Effector CD8-positive, alpha-beta T cell (primary cell): ENCODE measurements at regions not wholly inside any gene's neighbourhood (a gene's known extent, or its start where the extent isn't known, plus 50 kb on each side); places are given as distances from the start of the nearest gene placed in this dataset.

Experiments
- DNase-seq: peaks from one replicate; lab custom pipeline; 2025; lab: John Stamatoyannopoulos, UW

DNA sequence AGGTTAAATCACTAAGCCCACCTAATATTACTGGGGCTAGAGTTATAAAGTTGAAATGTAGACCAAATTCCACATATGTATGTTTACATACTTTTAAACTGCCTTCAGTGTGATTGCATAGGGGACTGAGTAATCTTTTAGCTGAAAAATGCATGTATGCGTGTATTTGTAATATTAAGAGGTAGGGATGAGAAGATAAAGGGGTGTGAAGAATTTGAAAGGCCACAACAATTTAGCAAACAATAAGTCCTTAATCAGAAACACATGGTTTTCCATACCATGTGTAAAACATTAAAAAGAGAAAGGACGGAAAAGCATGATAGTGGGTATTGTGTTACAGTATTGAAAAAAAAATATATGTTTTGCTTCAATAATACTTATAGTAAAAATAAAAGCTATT lies 919.9 kb upstream of the FLRT2 start:
- no peak for DNase-seq

DNA sequence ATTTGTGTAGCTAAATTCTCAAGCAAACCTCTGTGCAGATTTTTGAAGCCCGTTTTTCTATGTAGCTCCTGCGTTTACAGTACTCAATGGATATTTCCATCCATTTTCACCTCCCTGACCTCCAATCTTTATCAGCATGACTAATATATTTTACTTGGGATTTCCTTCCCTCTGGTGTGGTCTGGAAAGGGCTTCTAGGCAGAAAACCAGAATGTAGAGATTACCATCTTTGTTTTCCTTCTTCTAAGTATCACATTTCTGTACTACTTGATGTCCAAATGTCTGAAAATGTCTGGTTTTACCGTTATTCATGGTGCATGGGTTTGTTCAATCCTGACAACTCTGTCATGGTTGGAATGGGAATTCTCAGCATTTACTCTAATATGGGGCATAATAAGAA lies 907.6 kb upstream of the FLRT2 start:
- DNase-seq: no peak

DNA sequence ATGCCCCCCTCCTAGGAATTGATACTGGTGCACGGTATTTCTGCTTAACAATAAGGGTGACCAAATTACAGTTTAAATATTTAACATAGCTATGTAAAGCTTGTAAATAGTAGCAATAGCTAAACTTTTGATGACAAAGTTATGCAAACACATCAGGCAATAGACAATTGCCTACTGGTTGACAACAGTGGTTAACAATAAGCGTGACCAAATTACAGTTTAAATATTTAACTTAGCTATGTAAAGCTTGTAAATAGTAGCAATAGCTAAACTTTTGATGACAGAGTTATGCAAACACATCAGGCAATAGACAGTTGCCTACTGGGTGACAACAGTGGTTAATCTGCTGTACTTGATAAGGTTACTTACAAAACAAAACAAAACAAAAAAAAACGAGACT lies 886.5 kb upstream of the FLRT2 start:
- no peak for DNase-seq

DNA sequence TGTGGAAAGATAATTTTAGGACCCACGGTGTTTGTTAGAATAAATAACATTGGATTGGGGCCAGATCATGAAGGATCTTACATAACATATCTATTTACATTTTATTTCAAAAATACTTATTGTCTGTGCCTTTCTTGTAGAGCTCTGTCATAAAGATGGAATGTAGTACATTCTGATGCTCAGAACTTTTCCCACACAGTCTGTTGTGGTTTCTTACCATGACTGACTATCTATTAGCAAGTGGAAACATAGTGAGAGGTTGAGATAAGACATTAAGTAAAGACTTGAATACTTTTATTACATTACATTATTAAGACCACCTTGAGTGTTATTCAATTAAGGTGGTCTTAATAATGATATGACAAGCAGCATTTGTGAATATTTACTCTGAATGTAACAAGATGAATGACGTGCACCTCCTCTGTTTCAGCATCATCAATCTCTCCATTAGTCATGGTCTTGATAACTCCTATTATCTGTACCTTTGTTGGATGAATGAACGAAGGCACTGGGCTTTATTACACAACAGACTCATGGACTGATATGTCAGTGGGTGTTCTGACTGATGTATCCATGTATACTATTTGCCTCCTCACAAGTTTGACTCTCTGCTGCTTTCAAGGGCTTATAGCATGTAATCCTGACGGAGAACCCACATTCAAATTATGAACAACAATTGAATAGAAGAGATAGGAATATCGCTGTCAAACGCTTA lies 883.0 kb upstream of the FLRT2 start:
- DNase-seq: no peak

DNA sequence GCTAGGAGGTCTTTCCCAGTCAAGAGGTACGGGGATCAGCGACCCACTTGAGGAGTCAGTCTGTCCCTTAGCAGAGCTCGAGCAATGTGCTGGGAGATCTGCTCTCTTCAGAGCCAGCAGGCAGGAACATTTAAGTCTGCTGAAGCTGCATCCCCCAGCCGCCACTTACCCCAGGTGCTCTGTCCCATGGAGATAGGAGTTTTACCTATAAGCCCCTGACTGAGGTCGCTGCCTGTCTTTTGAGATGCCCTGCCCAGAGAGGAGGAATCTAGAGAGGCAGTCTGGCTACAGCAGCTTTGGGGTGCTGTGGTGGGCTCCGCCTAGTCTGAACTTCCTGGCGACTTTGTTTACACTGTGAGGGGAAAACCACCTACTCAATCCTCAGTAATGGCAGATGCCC lies 874.9 kb upstream of the FLRT2 start:
- no peak for DNase-seq

DNA sequence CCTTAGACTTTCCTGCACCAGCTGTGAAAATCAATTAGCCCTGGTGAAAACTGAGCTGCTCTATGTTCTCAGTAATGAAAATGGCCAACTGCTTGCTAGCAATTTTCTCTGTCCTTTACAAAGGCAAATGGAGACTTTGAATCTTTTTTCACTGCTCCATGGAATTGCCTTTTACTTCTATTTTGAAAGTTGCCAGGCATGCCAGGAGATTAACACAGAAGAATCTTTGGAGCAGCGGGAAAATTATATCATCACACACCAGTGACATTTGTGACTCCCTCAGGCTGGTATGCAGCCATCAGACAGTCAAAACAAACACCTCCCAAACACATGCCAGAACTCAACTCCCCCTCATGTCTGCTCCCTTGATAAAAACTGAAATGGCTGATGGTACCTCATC lies 872.0 kb upstream of the FLRT2 start:
- DNase-seq: no peak

DNA sequence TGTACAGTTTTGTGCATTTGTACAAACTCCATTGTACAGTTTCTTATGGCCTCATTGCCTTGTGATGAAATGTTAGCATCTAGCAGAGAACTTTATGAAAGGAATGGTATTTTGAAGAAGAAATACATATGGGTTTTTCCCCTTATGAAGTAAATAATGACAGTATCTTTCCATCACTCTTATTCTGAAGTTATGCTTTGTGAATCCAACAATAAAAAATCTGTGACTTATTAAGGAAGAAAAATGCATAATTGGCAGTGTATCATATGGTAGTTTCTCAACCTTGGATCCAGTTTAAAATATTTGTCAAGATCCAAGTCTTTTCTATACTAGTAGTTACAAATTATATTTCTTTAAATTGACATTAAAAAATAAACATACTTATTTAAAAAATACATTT lies 859.1 kb upstream of the FLRT2 start:
- no peak for DNase-seq

DNA sequence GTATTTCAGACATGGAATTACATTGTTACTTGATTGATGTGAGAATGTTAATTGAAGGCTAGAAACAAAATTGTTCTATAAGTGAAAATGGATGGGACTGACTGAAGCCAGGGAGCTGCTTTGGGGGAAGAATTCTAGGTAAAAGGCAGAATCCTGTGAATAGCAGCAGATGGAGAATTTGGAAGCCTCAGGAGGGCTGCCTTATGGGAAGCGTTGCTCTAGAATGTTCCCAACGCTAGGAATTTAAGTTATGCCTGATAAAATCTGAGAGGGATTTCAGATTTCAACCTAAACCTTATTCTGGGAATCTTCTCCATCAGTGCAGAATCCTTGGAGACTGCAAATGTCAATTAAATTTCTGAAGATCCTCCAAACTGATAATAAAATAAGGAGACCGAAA lies 858.2 kb upstream of the FLRT2 start:
- DNase-seq: no peak

DNA sequence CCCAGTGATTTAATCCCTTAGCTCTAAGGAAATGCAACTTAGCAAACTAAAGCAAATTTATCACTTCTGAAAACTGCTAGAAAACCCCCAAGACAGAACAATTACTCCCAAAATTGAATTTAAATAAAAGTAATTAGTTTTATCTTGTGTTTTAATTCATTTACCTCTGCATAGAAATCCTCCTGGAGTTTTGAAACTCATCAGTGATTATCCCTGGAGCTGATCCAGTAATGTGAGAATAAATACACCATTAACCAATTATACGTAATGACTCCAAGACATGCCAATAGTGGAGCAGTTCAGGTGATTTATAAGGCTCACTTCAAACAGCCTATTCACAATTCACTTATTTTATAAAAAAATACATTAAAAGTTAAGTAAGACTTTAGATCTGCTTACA lies 855.3 kb upstream of the FLRT2 start:
- no peak for DNase-seq

DNA sequence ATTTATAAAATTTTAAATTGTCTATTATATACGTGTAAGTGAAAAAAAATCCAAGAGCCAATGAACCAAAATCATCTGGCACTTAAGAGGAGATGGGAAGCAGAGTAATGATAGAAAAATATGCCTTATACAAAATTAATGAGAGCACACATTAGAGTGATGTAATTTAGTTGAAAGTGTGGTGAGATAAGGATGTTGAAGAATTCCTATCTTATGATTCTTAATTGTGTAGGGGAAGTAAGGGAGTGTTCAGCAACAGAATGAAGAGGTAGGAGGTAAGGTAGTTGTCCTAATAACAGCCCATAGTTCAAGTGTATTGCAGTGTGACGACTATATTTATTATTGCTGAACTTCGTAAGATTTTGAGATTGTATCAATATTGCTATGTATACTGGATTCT lies 843.4 kb upstream of the FLRT2 start:
- DNase-seq: no peak

DNA sequence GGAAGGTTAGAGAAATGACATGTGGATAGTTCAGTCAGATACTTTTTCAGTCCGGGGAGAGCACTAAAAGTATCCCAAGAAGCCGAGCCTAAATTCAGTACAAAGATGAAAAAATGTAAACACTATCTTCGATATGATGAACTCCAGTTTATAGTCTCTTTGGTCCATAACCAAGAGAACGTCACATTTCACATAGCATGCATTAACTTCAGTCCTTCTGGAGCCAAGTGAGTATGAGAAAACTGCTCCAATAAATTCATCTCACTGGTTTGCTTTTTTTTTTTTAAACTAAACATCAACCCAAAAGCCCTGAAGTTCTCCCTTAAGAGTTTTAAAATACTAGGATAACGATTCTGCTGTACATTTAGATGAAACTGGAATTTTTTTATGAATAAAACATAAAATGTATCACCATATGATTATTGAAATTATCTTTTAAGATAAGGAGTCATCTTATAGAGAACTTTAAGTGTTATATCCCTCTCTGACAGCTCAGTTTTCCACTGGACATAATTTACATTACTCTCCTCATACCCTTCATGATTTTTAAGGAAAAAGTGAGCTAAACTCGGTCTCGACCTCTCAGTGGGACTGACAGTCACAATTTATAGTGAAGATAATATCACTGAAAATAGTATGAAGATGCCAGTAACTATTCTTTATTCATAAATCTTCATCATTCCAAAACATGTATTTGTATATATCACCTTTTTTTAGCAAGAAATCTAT lies 841.5 kb upstream of the FLRT2 start:
- DNase-seq: no peak

DNA sequence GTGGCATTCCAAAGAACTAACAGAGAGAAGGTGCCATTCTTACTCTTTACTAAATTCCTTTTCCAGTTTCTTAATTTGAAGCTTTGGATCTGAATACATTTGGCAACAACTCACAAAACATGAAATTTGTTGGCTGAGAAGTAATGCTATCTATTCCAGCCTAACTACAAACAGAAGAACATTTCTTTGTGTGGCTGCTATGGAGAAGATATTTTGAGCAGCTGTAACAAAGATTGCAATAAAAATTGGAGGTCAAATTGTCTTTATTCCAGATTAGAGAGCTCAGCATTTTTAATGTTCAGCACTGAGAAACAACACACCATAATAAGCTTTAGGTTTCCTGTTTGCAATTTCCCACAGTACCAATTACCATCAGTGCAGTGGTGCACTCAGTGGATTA lies 835.8 kb upstream of the FLRT2 start:
- DNase-seq: no peak

DNA sequence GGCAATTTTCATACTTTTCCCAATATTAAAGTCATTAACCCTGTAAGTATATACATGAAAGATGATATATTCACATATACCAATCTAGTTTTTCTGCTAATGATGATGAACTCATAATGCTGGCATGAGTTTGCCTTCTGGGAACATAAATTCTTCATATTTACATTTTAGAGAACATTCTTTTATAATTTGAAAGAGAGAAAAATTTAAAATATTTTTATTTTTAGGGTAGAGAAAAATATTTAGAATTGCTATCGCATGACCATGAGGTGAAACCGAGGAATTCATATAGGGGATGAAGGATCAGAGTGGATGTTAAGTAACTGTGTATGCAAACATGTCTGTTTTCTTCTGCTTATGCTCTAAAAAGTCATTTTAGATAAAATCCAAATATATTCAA lies 825.3 kb upstream of the FLRT2 start:
- DNase-seq: no peak

DNA sequence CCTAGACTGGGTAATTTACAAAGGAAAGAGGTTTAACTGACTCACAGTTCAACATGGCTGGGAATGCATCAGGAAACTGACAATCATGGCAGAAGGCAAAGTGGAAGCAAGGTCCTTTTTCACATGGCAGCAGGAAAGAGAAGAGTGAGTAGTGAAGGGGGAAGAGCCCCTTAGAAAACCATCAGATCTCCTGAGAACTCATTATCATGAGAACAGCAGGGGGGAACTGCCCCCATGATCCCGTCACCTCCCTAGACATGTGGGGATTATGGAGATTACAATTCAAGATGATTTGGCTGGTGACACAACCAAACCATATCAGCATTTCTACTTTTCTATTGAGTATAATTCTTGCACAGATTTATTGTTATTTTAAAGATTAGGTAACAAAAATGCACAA lies 822.1 kb upstream of the FLRT2 start:
- no peak for DNase-seq

DNA sequence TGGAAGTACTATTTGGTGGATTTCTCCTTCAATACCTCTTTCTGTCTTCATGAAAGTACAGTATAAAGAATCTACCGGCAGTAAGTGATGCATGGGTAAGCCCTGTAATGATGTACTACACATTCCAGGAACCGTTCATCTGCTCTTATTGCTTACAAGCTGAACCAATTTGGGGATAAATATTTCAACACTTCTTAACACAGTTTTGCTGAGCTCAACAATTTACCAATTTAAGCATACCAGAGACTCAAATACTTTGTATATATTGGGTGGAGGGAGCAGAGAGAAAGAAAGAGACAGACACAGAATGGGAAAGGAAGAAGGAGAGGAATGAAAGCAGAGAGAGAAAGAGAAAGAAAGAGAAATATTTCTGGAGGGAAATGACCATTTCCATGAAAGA lies 821.1 kb upstream of the FLRT2 start:
- DNase-seq: no peak

DNA sequence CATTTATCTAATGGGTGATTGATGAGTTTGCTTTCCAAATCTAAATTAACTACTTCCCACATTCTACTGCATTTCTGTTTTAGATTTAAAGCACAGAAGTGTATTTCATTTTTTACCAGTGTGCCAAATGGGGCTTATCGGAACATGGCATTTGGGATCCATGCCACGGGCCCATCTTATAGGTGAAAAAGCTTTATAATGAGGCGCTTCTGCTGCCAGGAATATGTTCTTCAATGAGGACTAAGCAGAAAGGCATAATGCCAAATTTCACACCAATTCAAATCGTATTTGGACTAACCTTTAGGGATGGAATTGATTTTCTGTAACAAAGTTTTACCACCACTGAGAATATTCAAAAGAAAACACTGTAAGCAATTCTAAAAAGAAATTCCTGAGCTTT lies 803.5 kb upstream of the FLRT2 start:
- no peak for DNase-seq

DNA sequence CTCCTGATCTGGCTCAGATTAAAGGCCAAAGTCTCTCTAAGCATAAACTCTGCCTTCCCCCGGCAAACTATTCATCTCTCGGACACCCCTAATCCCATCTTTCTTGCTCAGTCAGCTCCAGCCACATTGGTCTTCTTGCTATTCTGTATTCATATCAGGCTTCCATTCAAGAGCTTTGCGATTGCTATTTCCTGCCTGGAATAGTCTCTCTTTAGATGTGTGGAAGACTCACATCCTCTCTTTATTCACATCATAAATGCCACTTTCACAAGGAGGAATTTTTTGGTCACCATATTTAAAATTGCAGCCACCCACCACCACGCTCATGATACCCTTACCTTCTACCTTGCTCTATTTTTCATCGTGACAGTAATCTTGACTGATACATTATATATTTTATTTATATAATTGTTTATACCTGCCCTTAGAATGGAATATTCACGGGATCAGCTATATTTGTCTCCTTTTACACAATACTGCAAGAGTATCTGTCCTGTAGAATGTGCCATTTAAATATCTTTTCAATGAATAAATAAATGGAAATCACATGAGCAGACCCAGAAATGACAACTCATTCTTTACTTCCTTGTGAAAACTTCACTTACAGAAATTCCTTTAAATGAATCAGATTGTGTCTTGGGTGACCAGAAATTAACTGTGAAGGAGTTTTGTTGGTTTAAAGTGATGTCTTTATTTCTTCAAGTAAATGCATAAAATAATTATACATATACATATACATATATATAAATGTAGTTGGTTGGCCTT lies 780.6 kb upstream of the FLRT2 start:
- no peak for DNase-seq

DNA sequence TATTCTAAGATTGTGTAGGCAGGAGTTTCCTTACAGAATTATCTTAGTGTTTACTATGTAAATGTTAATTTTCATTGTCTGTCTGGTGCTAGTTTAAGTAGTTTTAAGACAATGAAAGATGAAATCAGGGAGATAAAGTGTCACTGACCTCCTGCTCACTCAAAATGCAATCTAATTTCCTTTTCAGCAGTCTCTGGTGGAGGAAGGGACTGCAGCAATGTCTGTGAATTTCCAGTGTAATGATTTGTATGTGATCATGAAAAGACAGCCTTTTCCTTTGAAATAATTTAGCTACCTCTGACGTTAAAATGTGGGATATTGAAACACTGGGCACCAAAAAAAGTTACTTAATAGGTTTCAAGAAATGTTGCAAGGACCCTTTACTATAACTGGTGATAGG lies 779.7 kb upstream of the FLRT2 start:
- DNase-seq: no peak

DNA sequence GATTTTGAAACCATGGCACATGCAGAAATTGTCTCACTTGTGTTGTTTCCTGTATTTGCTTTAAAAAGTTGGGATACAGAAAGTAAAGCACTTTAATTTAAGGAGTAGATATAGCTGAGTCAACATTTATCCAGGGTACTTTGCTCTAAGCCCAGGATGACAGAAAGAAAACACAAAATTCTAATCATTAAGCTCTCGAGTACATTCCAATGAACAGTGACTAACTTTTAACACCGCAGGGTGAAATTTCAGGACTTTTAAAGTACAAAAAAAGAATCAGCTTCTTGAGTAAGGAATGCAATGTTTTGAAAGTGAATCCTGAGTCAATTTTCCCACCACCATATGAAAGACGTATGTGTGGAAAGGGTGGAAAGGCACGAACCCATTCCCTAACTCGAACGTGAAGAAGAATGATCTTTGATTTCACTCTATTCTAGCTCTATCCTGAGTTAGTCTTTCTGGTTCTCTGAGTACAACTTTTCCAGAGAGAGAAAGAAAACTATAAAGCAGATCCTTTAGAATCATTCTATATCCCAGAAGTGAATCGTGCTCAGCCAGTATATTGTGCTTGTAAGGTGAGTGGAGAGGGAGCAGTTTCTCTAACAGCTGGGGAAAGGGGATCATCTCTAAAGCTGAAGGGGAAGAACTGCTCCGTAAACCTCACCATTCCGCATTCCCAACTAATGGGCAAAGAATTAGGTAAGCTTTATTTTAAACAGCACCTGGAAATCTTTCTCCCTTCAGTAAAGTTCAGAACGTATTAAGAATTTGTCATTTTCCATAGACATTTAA lies 779.0 kb upstream of the FLRT2 start:
- no peak for DNase-seq

DNA sequence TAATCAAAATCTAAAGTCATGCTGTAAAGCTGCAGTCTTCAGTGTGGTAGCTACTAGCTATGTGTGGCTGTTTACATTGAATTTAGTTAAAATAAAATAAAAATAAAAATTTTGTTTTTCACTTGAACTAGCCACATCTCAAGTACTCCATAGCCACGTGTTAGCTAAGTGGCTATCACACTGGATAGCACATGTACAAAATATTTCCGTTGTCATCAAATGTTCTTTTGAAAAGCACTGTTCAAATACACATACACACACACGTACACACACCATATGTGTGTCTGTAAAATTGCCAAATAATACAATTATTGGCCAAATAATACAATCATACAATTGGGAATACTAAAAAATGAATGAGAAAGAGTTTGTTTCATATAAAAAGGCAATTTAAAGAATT lies 778.2 kb upstream of the FLRT2 start:
- no peak for DNase-seq

DNA sequence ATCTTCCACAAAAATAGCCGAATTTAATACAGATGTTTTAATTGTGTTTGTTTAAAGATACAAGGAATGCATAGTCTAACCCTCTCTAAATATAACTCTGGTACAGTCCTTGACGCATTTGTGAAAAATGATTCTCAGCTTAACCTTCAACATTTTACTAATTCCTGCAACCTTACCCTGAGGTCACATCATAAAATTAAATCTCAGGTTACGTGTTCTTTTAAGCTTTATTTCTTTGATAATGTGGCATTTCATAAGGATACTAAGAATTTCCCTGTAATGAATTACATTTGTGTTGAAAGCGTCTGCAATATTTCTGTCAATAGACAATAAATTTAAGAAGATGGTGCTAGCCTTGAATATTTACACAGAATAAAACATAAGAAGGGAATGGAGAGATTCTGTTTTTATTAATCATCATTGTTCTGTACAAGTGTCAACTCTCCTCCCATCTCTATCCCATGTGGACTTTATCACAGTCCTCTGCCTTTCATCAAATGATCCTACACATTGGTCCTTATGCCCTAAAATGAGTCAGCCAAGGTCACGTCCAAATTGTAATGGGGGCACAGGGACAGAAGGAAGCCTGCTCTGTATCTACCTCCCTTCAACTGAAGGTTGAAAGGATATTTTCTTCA lies 769.3 kb upstream of the FLRT2 start:
- DNase-seq: no peak

DNA sequence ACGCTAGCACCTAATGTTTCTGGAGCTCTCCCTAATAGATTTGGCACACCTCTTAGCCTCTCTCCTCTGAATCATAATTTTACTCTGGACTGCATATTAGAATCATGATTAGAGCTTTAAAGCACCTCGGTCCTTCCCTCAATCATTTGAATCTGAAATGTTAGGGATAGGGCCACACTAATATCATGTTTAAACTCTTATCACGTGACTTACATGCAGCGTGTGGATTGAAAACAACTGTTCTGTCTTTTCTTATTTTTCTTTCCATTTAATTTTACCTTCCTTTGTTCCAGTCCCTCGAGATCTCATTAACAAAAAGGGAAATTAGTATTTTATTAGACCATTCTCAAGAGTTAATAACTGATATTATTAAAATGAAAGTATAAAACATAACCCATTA lies 762.5 kb upstream of the FLRT2 start:
- no peak for DNase-seq
